ENCODE measurements at regions not wholly inside any gene's neighbourhood (a gene's known extent, or its start where the extent isn't known, plus 50 kb on each side); places are given as distances from the start of the nearest gene placed in this dataset.
"Not testable (repeated sequence)": the region's sequence is repeated elsewhere in the genome, so short reads cannot be mapped to it uniquely, and the experiment has no call there.

DNA sequence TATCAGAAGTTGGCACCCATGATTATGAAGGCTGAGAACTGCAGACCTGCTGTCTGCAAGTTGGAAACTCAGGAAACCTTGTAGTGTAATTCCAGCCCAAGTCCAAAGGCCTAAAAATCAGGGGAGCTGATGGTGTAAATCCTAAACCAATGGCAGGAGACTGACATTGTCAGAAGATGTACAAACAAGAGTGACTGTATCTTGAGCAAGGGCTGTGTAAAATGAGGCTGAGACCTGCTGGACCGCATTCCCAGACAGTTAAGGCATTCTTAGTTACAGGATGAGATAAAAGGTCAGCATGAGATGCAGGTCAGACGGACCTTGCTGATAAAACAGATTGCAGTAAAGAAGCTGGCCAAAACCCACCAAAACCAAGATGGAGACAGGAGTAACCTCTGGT is 147.7 kb downstream of the COG6 start:
- no peak for DNase-seq

- DNase-seq: no peak
Observed at GRCh38 chr13:39803851-39804250, 148.4 kb downstream of the COG6 start.

GRCh38 chr13:39804332-39805210 is 149.1 kb downstream of the COG6 start:
- no peak for DNase-seq

DNA sequence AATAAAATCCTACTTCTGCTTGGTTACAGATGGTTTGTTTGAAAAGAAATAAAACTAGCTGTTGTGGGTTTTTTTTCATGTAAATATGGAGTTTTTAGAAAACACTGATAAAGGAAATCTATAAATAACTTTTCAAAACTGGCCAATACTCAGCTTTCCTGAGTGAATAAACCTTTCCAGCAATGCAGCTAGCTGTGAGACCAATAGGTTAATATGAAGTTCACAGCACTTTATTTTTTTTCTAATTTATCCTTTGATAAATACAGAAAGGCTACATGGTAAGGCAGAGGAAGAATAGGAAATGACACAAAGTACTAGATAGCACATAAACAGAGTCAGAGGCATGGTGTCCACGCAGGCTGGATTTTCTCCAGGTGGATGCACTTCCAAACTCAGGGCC is 154.0 kb downstream of the COG6 start:
- no peak for DNase-seq

DNA sequence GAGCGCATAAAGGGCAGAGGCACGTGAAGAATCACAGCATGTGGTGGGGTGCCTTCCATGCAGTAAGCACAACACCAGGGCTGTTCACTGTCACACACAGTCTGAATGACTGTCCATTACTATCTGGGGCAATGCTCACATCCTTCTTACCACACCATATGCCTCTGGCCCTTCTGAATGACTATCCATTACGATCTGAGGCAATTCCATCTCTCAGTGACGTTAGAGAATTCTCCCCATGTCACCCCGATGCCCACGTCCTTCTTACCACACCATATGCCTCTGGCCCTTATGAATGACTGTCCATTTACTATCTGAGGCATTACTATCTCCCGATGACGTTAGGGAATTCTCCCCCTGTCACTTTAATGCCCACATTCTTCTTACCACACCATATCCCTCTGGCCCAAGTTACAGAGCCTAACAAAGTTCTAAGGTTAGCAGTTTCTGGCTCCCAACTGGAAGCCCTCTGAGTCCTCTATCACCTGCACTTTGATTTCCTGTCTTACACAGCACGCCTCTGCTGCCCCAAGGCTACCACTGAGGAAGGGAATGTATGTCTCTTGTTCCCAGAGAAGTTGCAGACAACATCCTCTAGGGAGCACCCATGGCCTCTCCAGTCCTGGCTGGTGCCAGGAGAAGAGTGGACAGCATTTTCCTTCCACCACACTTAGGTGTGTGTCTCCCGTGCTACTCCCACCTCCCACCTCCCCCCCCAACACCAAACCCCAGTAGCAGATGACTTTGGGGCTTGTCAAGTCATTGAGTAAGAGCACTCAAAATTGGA is 154.8 kb downstream of the COG6 start:
- DNase-seq: no peak

DNA sequence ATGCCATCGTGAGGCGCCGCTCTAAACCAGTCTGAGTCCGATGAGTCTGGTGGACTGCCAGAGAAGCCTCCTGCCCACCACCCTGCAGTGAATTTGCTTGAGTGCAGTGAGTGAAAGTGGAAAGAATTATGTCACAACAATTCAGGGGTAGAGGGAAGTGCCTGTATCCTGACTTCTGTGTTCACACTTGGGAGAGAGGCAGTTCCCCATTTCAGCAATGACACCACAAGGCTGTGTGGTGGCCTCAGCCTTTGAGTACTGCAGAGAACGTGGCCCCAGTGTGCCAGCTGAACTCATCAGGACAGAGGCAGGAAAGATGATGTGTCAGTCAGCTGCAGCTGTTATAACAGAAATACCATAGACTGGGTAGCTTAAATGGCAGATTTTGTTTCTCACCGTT is 155.6 kb downstream of the COG6 start:
- peak; percentile 5 for DNase-seq

DNA sequence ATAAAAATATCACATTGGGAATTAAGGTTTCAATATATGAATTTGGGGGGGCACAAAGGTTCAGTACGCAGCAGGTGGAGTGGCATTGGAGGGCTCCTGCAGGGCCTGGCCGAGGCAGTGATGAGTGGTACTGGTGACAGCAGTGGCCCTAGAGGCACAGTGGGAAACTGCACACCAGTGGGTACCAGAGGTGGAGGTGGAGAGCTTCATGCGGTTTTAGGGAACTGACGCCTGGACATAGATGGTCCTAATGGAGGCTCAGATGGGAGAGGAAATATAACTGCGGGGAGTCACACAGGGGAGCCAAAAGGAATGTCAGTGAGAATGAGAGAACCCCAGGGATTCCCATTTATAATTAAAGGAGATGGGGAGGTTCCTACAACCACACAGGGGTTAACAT is 156.2 kb downstream of the COG6 start:
- no peak for DNase-seq

GRCh38 chr13:39815345-39816111 is 160.1 kb downstream of the COG6 start:
- no peak for DNase-seq

GRCh38 chr13:39816936-39817335 is 161.5 kb downstream of the COG6 start:
- DNase-seq: no peak

DNA sequence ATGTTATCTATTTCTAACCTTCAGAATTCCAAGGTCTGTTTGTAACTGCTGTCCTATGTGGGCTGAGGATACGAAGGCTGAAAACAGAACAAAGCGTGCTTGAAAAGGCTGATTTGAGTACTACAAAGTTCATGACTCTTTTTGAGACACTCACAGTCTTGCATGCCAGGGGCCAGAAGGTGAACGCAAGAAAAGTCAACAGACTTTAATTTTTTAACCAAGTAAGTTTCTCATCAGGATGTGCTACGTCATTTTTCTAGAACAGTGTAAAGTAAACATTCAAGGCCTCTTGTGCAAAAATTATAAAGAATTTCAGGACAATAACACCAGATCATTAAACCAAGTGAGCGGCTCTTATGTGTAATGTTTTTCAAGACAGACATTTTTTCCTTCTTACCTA is 163.5 kb downstream of the COG6 start:
- DNase-seq: no peak

- no peak for DNase-seq
Observed at GRCh38 chr13:39820606-39821005, 165.1 kb downstream of the COG6 start.

GRCh38 chr13:39821977-39822376 is 166.5 kb downstream of the COG6 start:
- DNase-seq: no peak

- DNase-seq: no peak
Observed at GRCh38 chr13:39822437-39822836, 167.0 kb downstream of the COG6 start.

GRCh38 chr13:39823063-39823713 is 167.7 kb downstream of the COG6 start:
- DNase-seq: no peak

- DNase-seq: no peak
Observed at GRCh38 chr13:39825886-39826285, 170.4 kb downstream of the COG6 start.

DNA sequence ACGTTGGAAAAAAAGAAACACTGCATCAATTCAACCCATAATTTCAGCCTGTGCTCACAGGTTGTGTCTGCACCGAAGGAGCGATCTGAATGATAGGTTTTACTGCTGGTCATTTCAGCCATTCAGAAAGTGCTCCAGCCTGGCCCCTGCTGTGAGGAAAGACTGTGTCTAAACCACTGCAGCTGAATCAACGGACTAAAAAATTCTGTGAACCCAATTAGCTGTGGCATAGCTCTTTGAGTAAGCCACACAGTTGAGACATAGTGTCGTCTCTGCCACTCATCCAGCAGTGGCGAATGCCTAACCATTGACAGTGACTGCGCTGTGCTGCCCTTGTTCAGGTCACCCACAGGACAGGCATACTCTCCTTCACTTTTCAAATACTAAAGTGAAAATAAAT is 179.8 kb downstream of the COG6 start:
- DNase-seq: no peak

- no peak for DNase-seq
Observed at GRCh38 chr13:39836038-39836437, 180.6 kb downstream of the COG6 start.

DNA sequence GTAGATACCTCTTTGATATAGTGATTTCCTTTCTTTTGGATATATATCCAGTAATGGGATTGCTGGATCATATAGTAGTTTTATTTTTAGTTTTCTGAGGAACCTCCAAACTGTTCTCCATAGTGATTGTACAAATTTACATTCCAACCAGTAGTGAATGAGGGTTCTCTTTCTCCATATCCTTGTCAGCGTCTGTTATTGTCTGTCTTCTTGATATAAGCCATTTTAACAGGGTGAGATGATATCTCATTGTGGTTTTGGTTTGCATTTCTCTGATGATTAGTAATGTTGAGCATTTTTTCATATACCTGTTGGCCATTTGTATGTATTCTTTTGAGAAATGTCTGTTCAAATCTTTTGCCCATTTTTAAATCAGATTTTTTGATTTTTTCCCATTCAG is 182.4 kb downstream of the COG6 start:
- not testable (repeated sequence) for DNase-seq

GRCh38 chr13:39840201-39840600 is 184.7 kb downstream of the COG6 start:
- no peak for DNase-seq

DNA sequence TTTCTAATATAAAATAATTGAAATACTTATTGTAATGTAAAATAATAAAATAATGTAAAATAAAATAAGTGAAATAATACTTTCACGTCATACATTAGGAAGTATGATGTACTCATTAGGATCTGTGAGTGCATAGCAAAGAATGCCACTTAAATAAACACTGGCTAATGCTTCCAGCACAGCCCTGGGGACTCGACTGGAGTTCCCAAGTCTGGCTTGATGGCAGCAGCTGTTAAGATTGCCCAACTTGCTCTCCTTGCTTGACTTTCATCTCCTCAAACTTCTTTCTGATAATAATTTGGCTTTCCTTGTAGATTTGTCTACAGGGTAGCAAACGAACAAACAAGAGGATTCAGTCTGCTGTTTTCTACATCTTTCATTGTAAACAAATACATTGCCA is 191.9 kb downstream of the COG6 start:
- no peak for DNase-seq

DNA sequence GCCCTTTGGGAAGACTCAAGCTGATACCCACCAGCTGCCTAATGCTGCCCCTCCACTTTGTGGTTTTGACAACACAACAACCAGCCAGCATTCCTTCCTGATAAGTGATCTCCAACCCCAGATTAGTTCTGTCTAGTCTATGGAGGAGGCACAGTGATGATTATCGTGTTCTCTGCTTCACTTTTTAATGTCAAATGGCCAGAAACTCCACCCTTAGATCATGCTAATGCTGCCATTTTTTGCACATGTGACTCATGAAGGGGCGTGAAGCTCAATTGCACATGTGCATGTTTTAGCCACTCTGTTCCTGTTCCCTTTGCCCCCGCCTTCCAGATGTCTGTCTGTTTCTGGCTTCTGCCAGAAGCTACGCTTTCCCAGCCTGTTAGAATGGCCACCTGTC is 199.8 kb downstream of the COG6 start:
- DNase-seq: no peak

DNA sequence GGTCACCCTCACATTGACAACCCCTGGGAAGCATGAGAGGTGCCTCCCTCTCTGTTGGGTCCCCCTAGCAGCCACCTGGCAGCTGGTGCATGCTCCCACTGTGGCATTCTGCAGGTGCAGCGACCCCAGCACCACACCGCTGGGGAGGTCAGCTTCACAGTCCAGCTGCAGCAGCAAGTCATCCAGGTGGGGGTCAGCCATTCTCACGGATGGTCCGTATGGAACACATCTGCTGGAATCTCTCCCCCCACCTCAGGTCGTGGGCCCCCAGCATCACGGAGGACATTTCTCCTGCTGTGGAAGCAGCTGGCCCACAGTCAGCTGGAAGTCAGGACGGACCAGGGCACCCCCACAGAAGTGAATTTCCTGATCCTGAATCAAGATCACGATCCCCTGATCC is 201.3 kb downstream of the COG6 start:
- no peak for DNase-seq

DNA sequence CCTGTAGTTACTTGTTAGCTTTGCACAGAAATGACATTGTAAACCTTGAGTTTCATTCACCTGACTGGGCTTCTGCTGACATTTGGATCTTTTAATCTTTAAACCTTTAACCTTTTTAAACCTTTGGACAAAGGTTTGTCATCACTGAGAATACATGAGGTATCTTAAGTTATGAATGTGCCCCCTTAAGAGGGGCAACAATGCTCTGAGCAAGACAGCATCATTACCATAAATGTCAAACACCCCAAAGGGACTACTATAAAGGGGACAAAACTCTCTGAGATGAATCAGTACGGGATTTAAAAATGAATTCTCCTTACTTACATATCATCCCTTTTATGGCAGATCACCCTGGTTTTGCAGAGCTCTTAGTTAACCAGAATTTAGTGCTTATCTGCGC is 203.3 kb downstream of the COG6 start:
- DNase-seq: no peak

Data from hematopoietic multipotent progenitor cell treated with erythropoietin and hydrocortisone succinate and interleukin-3 and kit ligand, for 8 days (in vitro differentiated cells).